Glutamatergic neuron (in vitro differentiated cells): ENCODE measurements at regions not wholly inside any gene's neighbourhood (a gene's known extent, or its start where the extent isn't known, plus 50 kb on each side); places are given as distances from the start of the nearest gene placed in this dataset.

ENCODE experiments used
- DNase-seq: peaks from one replicate; pipeline ENCODE4 v3.0.0; 2022
- H3K27ac Mint-ChIP-seq: one replicate; pipeline ENCODE4 v1.8.0; 2020; ENCODE audit warnings: mild to moderate bottlenecking, mixed read lengths, inconsistent platforms; ENCODE audit not compliant: unreplicated experiment
- H3K27me3 Mint-ChIP-seq: one replicate; pipeline ENCODE4 v1.8.0; 2020; ENCODE audit warnings: mild to moderate bottlenecking, moderate library complexity, mixed read lengths, inconsistent platforms; ENCODE audit not compliant: unreplicated experiment
- H3K36me3 Mint-ChIP-seq: one replicate; pipeline ENCODE4 v1.8.0; 2020; ENCODE audit warnings: mild to moderate bottlenecking, mixed read lengths, inconsistent platforms; ENCODE audit not compliant: unreplicated experiment
- H3K4me1 Mint-ChIP-seq: one replicate; pipeline ENCODE4 v1.8.0; 2020; ENCODE audit warnings: mild to moderate bottlenecking, low read depth, mixed read lengths, inconsistent platforms; ENCODE audit not compliant: unreplicated experiment
- H3K4me3 Mint-ChIP-seq: one replicate; pipeline ENCODE4 v1.8.0; 2020; ENCODE audit warnings: mild to moderate bottlenecking, mixed read lengths, inconsistent platforms; ENCODE audit not compliant: unreplicated experiment
- H3K9me3 Mint-ChIP-seq: one replicate; pipeline ENCODE4 v1.8.0; 2020; ENCODE audit warnings: mild to moderate bottlenecking, moderate library complexity, mixed read lengths, inconsistent platforms; ENCODE audit not compliant: unreplicated experiment
- CTCF ChIP-seq: fragments of 200-600 bp; sonication (generic); IDR thresholded peaks from one replicate; pipeline ENCODE4 v1.5.0; 2021; ENCODE audit not compliant: partially characterized antibody, unreplicated experiment

- Mint-ChIP-seq H3K4me1 (peaks cover 38% of the 10 kb centered on the region), H3K27me3 (peaks cover 7% of the 10 kb centered on the region), H3K9me3 (peaks cover 5% of the 10 kb centered on the region), H3K27ac (peak overlapping the region; percentile 97), H3K4me3 (peak overlapping the region; percentile 84), H3K36me3 (no peaks in the 10 kb centered on the region)
- peak; percentile 32 for DNase-seq
- no peak for TF ChIP-seq CTCF
Observed at GRCh38 chr9:38226491-38226951, 157.5 kb upstream of the SHB start.

DNA sequence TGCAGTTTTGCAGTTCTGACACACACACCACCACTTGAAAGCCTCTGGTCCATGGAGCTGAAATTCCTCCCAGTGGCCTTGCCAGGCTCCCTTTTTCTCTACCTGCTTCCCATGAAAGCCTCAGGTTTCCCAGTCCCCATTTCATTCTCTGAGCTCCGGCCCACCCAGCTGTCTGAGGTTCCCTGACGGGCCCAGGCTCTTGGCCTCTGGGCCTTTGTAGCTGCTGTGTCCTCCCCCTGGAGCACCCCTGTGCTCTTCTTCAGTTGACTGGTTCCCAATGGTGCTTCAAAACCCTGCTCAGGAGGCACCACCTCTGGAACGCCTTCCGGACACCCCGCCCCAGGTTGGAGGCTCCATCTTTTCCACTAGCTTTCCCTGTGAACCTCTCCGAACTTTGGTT lies 155.9 kb upstream of the SHB start:
- H3K9me3 Mint-ChIP-seq = peaks cover 5% of the 10 kb centered on the region
- TF ChIP-seq CTCF = no peak
- DNase-seq = no peak
- peaks cover 6% of the 10 kb centered on the region for H3K36me3 Mint-ChIP-seq
- peaks cover 7% of the 10 kb centered on the region for H3K27me3 Mint-ChIP-seq
- peaks cover 32% of the 10 kb centered on the region for H3K4me1 Mint-ChIP-seq
- peak overlapping the region; percentile 60 for H3K27ac Mint-ChIP-seq
- H3K4me3 Mint-ChIP-seq = no peak overlapping the region

DNA sequence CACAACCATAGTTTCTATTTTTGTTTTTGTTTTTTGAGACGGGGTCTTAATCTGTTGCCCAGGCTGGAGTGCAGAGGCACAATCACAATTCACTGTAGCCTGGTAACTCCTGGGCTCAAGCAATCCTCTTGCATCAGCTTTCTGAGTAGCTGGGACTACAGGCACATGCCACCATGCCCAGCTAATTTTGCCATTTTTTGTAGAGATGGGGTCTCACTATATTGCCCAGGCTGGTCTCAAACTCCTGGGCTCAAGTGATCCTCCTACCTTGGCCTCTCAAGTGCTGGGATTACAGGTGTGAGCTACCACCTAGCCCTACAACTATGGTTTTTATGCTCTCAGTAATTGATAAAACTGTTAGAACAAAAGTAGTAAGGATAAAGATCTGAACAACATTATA lies 147.5 kb upstream of the SHB start:
- Mint-ChIP-seq H3K36me3 (peaks cover 21% of the 10 kb centered on the region), H3K4me1 (peaks cover 20% of the 10 kb centered on the region), H3K4me3 (no peak overlapping the region), H3K27me3 (peaks cover 4% of the 10 kb centered on the region), H3K9me3 (peaks cover 4% of the 10 kb centered on the region), H3K27ac (no peak overlapping the region)
- TF ChIP-seq CTCF = no peak
- no peak for DNase-seq

GRCh38 chr9:38215465-38215864 lies 146.4 kb upstream of the SHB start:
- peaks cover 5% of the 10 kb centered on the region for H3K27me3 Mint-ChIP-seq
- DNase-seq = no peak
- no peak for TF ChIP-seq CTCF
- H3K4me3 Mint-ChIP-seq = no peak overlapping the region
- peak overlapping the region; percentile 17 for H3K27ac Mint-ChIP-seq
- peaks cover 4% of the 10 kb centered on the region for H3K9me3 Mint-ChIP-seq
- H3K4me1 Mint-ChIP-seq = peaks cover 22% of the 10 kb centered on the region
- peaks cover 20% of the 10 kb centered on the region for H3K36me3 Mint-ChIP-seq

DNA sequence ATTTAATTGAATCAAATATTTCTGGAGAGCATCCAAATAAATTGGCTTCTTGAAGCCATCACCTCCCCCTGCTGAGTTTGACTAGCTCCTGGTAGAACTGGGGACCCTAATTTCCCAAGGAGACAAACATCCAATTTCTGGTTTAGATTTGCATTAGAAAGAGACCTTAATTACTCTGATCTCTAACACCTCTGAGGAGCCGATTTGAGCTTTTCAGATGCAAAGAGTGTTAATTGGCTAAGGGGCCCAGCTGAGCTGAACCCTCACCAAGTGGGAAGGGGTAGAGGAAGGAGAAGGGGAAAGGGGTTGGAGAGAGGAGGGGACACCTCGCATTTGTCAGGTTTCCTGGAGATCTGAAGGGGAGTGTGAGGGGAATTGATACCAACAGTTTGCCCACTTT lies 145.4 kb upstream of the SHB start:
- H3K9me3 Mint-ChIP-seq = peaks cover 6% of the 10 kb centered on the region
- no peak for DNase-seq
- no peak overlapping the region for H3K27ac Mint-ChIP-seq
- H3K27me3 Mint-ChIP-seq = peaks cover 5% of the 10 kb centered on the region
- peaks cover 22% of the 10 kb centered on the region for H3K4me1 Mint-ChIP-seq
- peaks cover 10% of the 10 kb centered on the region for H3K36me3 Mint-ChIP-seq
- no peak overlapping the region for H3K4me3 Mint-ChIP-seq
- no peak for TF ChIP-seq CTCF
